SKM-1 treated with dmso at 0.1 percent for 144 hours (cell line): ENCODE measurements at regions not wholly inside any gene's neighbourhood (a gene's known extent, or its start where the extent isn't known, plus 50 kb on each side); places are given as distances from the start of the nearest gene placed in this dataset.

Source experiments
- DNase-seq: peaks from one replicate; lab custom pipeline; 2025; ENCODE audit not compliant: unreplicated experiment; lab: John Stamatoyannopoulos, UW

DNA sequence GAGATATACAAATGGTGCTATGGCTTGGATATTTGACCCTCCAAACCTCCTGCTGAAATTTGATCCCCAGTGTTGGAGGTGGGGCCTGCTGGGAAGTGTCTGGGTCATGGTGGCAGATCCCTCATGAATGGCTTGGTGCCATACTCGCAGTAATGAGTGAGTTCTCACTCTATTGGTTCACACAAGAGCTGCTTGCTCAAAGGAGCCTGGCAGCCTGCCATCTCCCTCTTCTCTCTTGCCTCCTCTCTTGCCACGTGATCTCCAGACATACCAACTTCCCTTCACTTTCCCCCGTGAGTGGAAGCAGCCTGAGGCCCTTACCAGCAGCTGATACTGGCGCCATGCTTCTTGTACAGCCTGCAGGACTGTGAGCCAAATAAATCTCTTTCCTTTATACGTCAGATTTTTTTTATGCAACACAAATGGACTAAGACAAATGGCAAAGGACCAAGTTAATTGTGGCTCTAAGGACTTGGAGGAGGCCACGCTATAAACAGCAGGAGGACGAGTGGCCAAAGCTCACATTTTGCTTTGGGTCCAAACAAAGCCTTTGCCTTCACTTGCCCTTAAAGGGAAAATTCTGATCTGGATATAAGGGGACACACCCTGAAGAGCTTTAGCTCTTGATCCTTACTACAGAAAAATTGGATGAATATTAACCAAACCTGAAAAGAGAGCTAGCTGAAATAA, 214.7 kb downstream of the SS18 start:
- DNase-seq, result no peak

DNA sequence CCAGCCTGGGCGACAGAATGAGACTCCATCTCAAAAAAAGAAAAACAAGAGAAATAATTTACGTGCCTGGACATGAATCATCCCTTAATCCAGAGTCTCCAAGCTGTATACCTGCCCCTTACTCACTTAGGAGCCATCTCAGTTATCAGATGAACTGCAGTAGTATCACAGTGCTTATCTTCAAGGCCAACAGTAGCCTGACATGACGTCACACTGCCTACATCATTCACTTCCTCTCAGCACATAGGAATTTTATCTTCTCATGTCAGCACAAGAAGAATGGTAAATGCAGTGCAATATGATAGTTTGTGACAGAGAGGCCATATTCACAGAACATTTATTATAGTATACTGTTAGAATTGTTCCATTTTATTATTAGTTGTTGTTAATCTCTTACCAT, 216.6 kb downstream of the SS18 start:
- DNase-seq, result no peak

DNA sequence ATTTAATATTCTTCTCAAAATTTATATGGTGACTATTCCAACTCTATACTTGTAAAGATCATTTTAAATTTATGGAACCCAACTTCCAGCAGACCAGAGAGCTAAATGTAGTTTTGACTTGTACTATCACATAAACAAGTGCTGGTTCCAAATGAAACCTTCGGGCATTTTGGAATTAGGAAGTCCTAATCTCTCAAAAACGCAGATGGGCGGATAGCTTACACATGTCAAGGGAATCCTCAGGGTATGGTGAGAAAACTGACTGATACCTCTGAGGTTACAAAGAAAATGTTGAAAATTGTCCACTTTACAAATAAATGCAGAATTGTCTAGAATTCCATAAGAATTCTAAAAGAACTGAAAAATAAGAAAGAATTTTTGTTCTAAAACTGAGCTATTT, 224.1 kb downstream of the SS18 start:
- no peak for DNase-seq

DNA sequence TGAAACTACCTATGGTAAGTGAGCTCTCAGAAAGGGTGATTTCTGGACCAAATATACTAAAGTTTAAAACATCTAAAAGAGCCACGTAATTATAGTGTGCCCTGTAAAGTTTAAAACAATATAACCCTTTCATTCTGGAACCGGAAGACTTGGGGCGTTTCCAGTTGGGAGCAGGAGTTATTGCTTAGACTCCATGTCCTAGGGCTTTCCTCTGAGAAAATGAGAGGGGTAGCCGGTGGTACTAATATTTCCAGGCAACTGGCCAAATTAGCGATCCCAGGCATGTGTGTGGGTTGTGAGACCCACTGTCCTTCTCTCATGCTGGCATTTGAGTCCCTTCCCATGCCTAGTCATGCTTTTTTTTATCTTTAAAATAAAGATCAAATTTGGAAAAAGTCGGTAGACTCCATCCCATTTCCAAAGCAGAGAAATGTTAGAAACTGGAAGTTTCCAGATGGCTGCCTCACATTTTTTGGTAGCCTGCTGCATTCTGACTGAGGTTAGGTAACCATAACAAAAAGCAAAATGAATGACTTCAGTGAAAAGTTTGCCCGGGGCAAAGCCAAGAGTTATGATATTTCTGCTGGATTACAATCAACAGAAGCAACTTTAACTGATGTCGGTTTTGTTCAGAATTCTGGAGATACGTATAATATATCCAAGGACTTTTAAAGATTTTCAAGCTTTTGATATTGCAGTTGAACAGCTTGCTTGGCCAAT, 227.4 kb downstream of the SS18 start:
- DNase-seq, result no peak

DNA sequence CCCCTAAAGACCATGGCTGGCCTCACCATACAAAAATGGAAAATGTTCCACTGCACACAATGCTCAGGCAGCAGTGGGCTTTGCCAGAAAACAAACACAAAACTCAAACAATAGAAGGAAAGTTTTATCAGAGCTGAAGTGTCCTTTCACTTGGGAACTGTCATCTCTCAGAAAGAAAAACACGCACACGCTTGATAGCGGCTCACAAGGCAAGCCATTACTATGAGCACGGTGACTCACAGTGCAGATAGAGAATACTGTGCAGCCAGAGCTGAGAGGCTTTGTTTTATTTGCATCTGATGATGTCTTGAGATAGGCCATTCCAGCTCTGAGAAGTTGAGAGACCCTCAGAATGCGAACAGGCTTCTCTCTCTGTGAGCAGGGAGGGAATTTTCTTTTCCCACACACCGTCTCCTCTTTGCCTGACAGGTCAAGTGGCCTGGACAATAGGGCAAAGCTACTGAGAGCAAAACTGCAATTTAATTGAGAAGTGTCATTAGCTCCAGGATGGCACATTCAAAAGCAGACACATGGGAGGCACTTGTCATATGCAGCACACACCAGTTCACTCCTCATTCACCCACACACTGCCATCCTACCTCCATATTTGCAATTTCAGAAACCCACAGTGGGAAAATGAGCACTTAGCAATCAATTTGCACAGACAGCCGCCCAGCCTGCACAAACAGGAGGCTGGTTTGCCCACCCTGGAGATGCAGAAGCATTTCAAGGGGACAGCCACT, 236.6 kb downstream of the SS18 start:
- no peak for DNase-seq

DNA sequence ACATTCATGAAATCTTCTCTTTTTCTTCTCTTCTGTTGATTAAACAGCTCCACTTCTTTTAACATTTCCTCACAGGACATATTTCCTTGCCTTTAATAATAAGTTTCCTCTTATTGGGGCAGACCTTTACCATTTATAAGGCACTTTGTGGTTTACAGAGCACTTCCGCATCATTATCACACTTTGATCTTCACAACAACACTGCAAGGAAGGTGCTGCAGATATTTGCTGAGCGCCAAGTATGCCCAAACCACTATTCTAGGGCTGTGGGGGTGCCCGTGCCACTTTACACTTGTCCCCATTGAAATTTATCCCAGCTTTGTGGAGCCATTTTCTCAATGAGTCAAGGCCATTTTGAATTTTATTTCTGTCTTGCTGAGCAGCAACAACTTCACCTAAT, 246.6 kb downstream of the SS18 start:
- no peak for DNase-seq

DNA sequence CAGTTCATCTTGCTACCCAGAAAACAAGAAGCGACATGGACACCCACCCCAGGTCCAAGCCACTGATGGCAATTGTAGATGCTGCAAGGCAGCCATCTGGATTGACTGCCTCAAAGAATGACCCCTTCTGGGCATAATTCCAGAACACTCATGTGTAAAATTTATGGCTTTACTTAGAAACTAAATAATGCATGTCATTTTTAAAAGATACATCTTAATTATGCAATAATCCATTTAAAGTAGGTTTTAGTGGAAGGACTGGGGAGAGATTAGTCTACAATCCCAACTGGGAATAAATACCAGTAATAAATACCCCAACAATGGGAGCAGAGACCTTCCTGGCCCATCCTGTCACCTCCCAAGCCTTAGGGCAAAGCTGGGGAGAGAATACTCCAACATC, 247.7 kb downstream of the SS18 start:
- DNase-seq, result no peak

DNA sequence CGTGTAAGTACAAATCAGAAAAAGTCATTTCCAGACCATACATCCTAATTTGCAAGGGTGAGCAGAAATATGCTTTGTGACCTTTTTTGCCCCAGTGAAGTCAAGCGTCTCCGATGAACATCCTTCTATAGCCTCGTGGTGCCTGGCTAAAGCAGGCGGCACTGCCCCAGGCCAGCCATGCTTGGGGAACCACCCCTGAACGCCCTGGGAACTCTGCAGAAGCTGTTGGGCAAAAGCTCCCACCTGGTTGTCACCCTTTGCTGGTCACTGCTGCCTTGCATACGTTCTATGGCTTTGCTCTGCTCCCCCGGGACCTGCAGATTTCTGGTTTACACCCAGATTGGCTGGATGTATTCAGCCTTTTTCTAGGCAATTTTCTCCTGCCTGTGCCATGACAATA, 256.4 kb downstream of the SS18 start:
- DNase-seq, result no peak

DNA sequence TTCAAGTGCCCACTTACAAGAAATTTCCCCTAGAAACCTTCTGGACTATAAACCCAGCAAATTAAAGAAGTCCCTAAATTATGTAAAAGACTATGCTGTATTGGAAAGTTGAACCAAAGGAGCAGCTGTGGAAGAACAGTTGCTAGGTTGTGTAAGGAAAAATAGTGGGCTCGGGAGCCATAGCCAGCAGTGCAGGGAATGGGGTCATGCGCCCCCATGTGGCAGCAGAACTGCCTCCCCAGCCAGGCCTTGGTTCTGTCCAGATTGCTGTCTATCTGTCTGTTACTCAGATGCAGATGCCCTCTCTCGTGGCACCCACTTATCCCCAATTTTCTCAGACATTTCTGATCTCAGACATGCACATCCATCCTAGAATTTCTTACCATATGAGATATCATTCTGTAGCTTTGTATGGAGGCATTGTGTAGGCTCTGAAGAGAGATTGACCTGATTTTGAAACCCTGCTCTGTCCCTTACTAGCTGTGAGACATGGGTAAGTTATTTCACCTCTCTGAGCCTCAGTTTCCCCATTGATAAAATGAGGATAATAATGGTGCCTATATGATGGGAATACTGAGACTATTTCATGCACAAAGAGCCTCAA, 258.3 kb downstream of the SS18 start:
- peak; percentile 40 for DNase-seq

DNA sequence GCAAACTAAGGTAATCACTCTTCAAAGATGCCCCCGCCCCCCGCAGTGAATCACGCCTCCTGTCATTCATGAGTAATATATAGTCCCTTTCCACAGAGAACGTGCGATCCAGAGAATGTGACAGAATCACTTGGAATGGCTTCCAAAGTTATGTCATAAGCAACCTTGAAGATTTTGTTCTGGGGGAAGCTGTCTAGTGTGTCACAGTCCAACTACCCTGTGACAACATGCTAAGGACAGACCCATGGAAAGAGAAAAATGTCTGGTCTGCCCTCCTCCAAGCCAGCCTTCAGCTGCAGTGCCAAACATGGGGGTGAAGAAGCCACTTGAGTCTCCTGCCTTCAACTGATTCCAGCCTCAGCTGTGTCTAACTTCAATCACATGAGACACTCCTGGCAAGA, 259.1 kb downstream of the SS18 start:
- DNase-seq, result no peak

DNA sequence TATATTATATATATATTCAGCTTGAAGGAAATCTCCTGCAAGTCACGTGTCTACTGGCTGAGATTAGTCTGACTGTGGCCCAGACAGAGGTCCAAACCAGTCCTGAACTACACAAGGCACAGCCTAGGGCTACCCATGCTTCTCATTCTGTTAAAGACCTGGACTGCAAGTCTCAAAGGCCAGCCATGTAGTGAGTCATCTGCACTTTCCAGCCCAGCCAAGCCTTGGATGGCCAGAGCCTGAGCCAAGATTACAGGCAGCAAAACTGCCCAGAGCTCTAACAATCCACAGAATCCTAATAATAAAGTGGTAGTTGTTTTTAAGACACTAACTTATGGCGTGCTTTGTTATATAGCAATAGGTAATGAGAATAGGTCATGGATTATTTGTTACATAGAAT, 259.6 kb downstream of the SS18 start:
- DNase-seq, result no peak

DNA sequence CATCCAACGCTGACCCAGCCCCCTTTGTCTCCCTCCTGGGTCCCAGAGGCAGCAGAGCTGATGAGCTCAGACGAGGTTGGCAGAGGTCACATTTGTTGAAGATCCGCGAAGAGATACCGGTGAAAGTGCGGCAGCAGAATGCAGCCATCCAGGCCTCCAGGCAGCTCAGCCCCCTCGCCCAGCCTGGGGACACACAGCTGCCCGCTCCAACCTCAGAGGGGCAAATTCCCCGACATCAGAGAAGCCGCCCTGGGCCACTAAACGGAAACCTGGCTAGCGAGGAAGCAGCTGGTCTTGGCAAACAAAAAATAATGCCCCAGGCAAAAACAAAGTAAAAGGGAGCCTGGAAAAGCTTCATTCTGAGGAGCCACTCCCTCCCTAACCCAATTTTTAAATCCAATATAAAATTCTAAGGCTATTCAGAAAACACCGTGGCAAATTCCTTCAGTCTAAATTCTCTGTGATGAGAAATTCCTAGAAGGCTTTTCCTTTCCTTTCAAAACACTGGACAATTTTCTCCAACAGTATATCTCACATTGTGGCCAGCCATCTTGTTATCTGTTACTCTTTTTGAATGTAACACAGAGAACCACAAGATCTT, 262.4 kb downstream of the SS18 start:
- DNase-seq, result no peak

DNA sequence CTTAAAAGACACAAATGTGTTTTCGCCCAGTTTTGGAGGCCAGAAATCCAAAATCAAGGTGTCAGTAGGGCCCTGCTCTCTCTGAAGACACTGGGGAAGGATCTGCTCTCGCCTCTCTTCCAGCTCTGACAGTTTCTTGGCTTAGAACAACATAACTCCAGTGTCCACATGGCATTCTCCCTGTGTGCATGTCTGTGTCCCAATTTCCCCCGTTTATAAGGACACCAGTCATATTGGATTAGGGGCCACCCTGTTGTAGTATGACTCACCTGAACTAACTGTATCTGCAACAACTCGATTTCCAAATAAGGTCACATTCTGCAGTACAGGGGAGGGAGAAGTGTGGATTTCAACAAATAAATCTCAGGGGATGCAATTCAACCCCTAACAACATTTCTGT, 263.2 kb downstream of the SS18 start:
- no peak for DNase-seq

DNA sequence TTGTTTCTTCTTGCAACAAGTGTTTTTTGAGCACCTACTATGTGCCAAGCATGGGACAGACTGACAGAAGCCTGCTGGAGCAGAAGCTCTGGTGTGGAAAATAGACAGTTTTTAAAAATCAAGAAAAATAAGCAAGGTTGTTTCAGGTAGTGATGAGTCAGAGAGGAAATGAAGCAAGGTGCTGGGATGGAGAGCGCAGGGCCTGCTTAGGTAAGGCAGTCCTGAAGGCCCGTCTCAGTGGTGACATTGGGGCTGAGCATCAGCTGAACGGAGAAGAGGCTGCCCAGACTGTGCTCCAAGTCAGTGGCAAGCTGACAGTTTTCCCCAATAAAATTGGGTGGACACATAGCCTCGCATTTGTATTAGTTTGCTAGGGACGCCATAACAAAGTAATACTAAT, 263.6 kb downstream of the SS18 start:
- no peak for DNase-seq

DNA sequence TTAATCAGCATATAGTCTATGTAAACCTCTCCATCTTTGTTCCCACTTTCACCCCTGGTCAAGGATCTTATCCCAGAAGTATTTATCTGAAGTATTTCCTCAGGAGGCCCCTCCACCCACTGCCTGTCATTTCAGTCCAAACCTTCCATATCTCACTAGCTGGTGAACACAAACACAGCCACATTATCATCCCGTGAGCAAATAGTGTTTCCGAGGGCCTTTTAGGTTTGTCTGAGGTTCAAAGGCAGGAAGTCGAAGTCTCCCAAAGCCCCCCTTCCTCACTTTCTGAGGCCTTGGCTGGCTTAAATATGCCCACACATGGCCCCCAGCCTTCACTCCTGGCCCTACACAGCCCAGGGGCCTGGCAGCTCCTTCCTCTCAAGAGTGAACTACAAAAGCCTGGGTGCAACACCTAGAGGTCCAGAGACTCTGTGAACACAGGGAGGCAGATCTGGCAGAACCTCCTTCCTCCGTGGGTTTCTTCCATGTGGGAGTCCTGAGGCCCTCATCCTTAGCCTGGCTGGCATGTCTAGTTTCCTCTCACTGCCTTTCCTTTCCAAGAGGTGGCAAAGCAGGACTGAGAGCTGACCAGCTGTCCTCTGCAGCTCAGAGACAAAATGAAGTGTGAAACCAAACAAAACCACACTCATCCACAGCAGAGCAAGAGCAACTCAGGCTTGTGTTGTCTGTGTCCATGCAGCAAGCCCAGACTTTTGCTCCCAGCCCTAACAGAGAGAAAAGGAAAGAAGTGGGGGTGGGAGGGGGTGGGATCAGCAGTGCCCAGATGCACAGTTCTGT, 264.2 kb downstream of the SS18 start:
- DNase-seq, result no peak

DNA sequence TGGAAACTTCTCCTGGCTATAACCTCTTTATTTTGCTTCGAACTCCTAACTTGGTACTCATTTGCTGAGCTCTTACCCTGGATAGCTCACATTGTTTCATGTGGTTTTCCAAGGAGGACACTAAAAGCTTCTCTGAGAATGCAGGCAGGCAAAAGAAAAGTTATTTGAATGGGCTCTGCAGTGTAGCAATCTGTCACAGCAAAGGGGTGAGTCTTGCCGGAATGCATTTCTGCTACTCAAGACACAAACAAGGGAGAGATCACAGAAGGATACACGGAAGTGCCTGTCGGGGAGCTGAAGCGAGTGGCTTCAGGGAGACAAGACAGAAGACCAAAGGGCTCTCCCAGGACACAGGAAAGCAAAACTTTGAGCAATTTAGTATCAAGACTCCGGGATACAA, 265.4 kb downstream of the SS18 start:
- DNase-seq, result no peak

DNA sequence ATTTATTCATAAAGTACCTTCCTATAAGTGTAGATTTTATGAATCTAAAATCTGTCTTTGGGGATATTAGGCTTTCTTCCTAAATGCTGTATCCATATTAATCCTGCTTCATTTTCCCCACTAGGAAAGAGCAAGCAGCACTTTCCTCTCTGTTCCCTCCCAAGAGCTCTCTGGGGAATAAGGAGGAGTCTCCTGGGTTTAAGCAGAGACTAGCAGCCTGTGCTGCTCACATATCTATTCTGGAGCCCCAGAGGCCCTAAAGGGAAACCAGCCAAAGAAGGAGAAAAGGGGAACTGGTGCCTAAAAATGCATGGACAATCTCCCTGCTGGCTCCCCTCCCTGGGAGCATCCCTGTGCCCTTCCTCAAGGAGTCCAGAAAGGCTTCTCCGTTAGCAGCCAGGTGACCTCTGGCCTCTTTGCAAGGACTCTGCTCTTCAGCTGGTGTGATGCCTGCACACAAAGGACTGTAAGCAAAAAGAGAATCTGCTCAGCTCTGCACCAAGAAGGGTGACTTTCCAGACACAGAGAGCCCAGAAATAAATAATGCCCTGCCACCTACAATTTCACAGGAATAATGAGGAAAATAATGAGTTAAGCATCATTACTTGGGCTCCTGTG, 270.6 kb downstream of the SS18 start:
- no peak for DNase-seq

DNA sequence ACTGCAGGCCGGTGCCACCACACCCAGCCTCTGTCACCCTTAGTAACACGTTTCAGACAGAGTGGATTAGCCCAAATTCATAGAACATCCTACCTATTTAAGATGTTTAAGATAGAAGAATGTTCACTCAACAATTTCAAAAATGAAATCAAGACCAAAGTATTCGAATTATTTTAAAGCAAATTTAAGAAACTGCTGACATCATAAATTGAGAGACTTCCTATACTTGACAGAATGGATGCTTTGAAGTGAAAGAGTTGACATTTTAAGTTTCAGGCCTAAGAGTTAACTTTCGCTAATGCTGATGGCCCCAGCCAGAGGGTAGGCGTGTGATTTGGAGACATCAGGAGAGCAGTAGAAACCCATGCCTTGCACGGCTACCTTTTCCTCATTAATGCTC, 271.9 kb downstream of the SS18 start:
- DNase-seq, result no peak

DNA sequence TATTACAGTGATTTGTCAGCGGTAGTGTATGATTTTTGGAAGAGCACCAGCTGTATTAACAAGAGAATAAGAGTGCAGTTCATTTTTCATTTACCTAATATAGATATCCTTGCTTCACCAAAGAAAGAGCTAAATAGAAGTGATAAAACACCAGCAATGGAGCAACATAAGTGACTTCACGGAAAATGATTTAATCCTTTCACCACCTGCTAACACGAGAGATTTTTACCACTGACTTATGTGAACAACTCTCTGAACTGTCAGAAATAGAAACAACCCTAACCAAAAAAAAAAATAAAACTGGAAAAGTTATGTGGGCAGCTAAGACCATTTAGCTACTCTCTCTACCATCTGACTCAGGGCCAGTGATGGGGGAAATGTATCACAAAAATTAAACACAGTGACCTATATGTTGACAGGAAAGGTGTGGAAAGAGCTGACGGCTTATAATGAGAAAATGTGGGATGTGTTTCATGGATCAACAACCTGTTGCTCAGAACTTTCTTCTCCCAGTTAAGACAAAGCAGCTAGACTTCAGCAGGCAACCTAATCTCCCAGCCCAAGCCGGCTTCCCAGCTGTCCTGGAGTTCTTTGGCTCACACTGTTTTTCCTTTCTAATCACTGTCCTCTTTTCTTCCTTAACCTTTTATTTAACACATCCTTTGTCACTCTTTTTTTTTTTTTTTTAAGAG, 272.7 kb downstream of the SS18 start:
- no peak for DNase-seq

DNA sequence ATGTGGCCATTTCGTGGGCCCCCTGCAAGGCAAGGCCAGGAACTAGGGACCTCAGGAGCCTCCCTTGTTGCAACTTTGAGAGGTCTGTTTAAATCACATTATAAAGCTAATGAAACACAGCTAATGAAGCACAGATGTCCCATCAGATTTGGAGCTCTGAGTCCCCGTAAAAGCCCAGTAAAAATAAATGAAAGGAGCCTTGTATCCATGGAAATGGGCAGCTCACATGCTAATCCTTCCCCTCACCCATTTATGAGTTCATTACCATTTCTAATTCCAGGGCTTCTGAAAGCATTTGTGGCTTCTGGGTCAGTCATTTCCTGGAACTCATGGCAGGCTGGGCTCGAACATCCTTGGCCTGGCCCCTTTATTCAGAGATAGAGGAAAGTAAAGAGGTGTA, 274.8 kb downstream of the SS18 start:
- DNase-seq, result no peak
